DOHH2 (cell line): ENCODE measurements at regions not wholly inside any gene's neighbourhood (a gene's known extent, or its start where the extent isn't known, plus 50 kb on each side); places are given as distances from the start of the nearest gene placed in this dataset.

ENCODE experiments used
- EZH2phosphoT487 ChIP-seq: fragments of 200-600 bp; sonication (generic); IDR thresholded peaks from 2 replicates; pipeline ENCODE4 v1.6.1; 2017; ENCODE audit warnings: borderline replicate concordance, mild to moderate bottlenecking, antibody characterized with exemption, low read length, moderate library complexity, mixed read lengths
- TF ChIP-seq, protein P1 (sequence below): fragments of 200-600 bp; sonication (generic); IDR thresholded peaks from one replicate; pipeline ENCODE4 v1.5.1; 2014; ENCODE audit warnings: antibody characterized with exemption, mild to moderate bottlenecking, low read depth, low read length; ENCODE audit not compliant: poor library complexity, severe bottlenecking

DNA sequence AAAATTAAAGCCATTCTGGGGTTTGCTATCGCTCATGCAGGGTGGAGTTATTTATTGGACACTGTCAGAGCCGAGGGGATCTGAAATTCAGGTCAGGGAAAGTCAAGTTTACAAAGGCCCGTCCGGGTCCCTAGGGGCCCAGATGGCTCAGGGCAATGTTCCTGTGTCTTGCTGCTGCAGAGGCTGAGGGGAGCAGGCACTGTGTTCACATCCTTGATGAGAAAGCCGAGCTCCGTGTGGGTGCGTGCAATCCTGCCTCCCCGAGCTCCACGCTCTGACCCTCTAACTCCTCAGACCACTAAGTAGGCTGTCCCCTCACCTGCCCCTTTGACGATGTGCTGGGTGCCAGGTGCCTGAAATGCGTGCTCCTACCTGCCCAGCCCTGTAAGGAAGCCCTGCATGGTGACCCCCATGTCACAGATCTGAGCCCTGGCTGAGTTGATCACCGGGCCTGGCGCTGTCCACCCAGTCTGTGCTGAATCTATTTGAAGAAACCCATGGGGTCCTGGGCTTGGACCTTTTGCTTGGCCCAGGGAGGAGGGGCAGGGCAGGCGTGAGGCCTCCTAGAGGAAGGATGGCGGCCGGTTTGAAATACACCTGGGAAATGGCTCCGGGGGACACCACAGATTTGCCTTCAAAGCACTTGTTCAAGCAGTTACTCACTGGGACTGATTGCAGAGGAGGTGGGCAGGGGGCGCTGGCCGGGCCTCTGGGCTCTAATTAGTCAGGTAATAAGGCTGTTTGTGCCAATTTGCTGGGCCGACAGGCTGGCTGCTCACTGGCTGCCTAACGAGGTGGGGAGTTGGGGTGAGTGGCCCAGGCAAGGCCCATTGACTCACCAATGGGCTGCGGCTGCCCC is 204.3 kb downstream of the KIF26A start:
- TF ChIP-seq, protein P1, sequence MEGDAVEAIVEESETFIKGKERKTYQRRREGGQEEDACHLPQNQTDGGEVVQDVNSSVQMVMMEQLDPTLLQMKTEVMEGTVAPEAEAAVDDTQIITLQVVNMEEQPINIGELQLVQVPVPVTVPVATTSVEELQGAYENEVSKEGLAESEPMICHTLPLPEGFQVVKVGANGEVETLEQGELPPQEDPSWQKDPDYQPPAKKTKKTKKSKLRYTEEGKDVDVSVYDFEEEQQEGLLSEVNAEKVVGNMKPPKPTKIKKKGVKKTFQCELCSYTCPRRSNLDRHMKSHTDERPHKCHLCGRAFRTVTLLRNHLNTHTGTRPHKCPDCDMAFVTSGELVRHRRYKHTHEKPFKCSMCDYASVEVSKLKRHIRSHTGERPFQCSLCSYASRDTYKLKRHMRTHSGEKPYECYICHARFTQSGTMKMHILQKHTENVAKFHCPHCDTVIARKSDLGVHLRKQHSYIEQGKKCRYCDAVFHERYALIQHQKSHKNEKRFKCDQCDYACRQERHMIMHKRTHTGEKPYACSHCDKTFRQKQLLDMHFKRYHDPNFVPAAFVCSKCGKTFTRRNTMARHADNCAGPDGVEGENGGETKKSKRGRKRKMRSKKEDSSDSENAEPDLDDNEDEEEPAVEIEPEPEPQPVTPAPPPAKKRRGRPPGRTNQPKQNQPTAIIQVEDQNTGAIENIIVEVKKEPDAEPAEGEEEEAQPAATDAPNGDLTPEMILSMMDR, result no peak
- TF ChIP-seq EZH2phosphoT487, result no peak
